ENCODE measurements at regions not wholly inside any gene's neighbourhood (a gene's known extent, or its start where the extent isn't known, plus 50 kb on each side); places are given as distances from the start of the nearest gene placed in this dataset.

DNA sequence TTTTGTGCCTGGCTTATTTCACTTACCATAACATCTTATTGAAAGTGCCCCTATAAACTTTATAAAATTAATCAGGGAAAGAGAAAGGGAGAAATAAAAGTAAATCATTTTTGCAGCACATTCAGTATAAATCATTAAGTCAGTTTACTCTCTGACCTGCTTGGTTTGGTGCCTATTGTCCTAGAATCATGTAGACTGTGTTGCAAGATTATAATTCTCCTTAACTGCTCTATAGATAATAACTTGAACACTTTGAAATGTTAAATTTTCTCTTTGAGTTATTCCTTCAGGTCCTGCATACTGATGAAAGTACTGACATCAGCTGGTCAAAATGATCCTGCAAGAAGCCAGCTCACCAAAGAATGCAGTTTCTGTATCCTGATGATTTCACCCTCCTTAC is 969.6 kb upstream of the GJE1 start:
- H4K20me1 ChIP-seq (ENCODE audit: insufficient read depth, low read length): no peaks in the 10 kb centered on the region
- TF ChIP-seq, protein P1, sequence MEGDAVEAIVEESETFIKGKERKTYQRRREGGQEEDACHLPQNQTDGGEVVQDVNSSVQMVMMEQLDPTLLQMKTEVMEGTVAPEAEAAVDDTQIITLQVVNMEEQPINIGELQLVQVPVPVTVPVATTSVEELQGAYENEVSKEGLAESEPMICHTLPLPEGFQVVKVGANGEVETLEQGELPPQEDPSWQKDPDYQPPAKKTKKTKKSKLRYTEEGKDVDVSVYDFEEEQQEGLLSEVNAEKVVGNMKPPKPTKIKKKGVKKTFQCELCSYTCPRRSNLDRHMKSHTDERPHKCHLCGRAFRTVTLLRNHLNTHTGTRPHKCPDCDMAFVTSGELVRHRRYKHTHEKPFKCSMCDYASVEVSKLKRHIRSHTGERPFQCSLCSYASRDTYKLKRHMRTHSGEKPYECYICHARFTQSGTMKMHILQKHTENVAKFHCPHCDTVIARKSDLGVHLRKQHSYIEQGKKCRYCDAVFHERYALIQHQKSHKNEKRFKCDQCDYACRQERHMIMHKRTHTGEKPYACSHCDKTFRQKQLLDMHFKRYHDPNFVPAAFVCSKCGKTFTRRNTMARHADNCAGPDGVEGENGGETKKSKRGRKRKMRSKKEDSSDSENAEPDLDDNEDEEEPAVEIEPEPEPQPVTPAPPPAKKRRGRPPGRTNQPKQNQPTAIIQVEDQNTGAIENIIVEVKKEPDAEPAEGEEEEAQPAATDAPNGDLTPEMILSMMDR (IDR thresholded peaks at IDR 0.05; ENCODE audit: low read length): no peak
- TF ChIP-seq EZH2 (IDR thresholded peaks at IDR 0.05; ENCODE audit: borderline replicate concordance, low read length): no peak

DNA sequence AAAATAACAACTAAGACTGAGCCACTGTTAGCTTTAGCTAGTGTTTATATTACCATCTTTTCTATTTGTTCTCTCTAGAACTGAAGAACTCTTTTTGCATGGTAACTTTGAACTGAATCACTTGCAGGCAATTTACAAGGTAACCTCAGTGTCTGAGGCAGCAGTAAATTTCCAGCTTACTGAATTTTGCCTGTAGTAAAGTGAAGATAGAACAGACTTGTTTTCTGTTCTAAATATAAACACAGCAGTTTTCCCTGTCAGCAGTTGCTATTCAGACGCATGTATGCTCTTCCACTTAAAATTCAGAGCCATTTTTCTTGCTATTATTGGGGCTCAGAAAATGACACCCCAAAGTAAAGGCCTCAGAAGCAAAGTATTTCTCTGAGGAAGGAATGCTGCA is 974.0 kb upstream of the GJE1 start:
- TF ChIP-seq EZH2 (IDR thresholded peaks at IDR 0.05; ENCODE audit: borderline replicate concordance, low read length): no peak
- H3K4me2 ChIP-seq (ENCODE audit: low read length): no peak overlapping the region
- no peak overlapping the region for H2AFZ ChIP-seq (ENCODE audit: low read length)
- H3K79me2 ChIP-seq (ENCODE audit: insufficient read depth, low read length): no peaks in the 10 kb centered on the region
- no peak overlapping the region for H3K27ac ChIP-seq (ENCODE audit: low read depth, low read length, poor library complexity, severe bottlenecking)
- no peaks in the 10 kb centered on the region for H3F3A ChIP-seq (ENCODE audit: insufficient read depth, low read length)
- H3K9me2 ChIP-seq (ENCODE audit: low read depth, low read length): no peaks in the 10 kb centered on the region
- H3K27me3 ChIP-seq (ENCODE audit: insufficient read depth, low read length): no peaks in the 10 kb centered on the region
- H3K36me3 ChIP-seq (ENCODE audit: insufficient read depth, low read length): no peaks in the 10 kb centered on the region
- no peak overlapping the region for H3K9ac ChIP-seq (ENCODE audit: low read length)
- no peaks in the 10 kb centered on the region for H4K20me1 ChIP-seq (ENCODE audit: insufficient read depth, low read length)
- peaks cover 5% of the 10 kb centered on the region; the same call in 1 of the 2 replicates for H3K9me3 ChIP-seq (ENCODE audit: low read length)
- no peak overlapping the region for H3K4me3 ChIP-seq (ENCODE audit: low read depth, low read length, poor library complexity, severe bottlenecking)
- peaks cover 3% of the 10 kb centered on the region for H3K4me1 ChIP-seq (ENCODE audit: insufficient read depth, low read length, severe bottlenecking)

More for the DNA sequence above, 969.6 kb upstream of the GJE1 start:
- Histone ChIP-seq H3K9ac (ENCODE audit: low read length) (no peak overlapping the region), H3K4me2 (ENCODE audit: low read length) (no peak overlapping the region), H3F3A (ENCODE audit: insufficient read depth, low read length) (no peaks in the 10 kb centered on the region), H3K9me3 (ENCODE audit: low read length) (no peaks in the 10 kb centered on the region), H3K4me3 (ENCODE audit: low read depth, low read length, poor library complexity, severe bottlenecking) (no peak overlapping the region), H3K27me3 (ENCODE audit: insufficient read depth, low read length) (no peaks in the 10 kb centered on the region), H3K79me2 (ENCODE audit: insufficient read depth, low read length) (no peaks in the 10 kb centered on the region), H3K9me2 (ENCODE audit: low read depth, low read length) (no peaks in the 10 kb centered on the region), H2AFZ (ENCODE audit: low read length) (no peak overlapping the region), H3K27ac (ENCODE audit: low read depth, low read length, poor library complexity, severe bottlenecking) (no peak overlapping the region), H3K36me3 (ENCODE audit: insufficient read depth, low read length) (no peaks in the 10 kb centered on the region), H3K4me1 (ENCODE audit: insufficient read depth, low read length, severe bottlenecking) (no peaks in the 10 kb centered on the region)

DNA sequence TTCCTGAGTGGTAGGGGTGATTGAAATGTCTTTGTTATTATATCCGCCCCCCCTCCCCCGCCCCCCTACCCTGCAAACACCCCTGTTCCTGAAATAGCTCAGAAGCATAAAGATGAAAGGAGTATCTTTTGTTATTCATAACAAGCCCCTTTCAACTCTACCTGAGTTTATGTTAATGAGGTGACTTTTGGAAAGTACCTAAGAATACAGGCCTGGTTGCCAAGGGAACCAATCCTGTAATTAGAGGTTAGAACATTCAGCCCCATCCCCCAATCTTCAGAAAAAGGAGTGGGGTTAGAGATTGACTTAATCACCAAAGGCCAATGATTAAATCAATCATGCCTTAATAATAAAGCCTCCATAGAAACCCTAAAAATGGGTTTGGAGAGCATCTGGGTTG is 979.2 kb upstream of the GJE1 start:
- H3K4me1 ChIP-seq (ENCODE audit: insufficient read depth, low read length, severe bottlenecking): peaks cover 13% of the 10 kb centered on the region
- peaks cover 12% of the 10 kb centered on the region; the same call in 1 of the 2 replicates for H3K9me3 ChIP-seq (ENCODE audit: low read length)
- no peak overlapping the region for H3K27ac ChIP-seq (ENCODE audit: low read depth, low read length, poor library complexity, severe bottlenecking)
- no peaks in the 10 kb centered on the region for H3F3A ChIP-seq (ENCODE audit: insufficient read depth, low read length)
- no peaks in the 10 kb centered on the region for H4K20me1 ChIP-seq (ENCODE audit: insufficient read depth, low read length)
- H3K9ac ChIP-seq (ENCODE audit: low read length): no peak overlapping the region
- no peak for TF ChIP-seq EZH2 (IDR thresholded peaks at IDR 0.05; ENCODE audit: borderline replicate concordance, low read length)
- TF ChIP-seq, protein P1 (IDR thresholded peaks at IDR 0.05; ENCODE audit: low read length): no peak
- no peak overlapping the region for H3K4me3 ChIP-seq (ENCODE audit: low read depth, low read length, poor library complexity, severe bottlenecking)
- H3K79me2 ChIP-seq (ENCODE audit: insufficient read depth, low read length): no peaks in the 10 kb centered on the region
- no peaks in the 10 kb centered on the region for H3K27me3 ChIP-seq (ENCODE audit: insufficient read depth, low read length)
- no peaks in the 10 kb centered on the region for H3K9me2 ChIP-seq (ENCODE audit: low read depth, low read length)
- H3K36me3 ChIP-seq (ENCODE audit: insufficient read depth, low read length): no peaks in the 10 kb centered on the region
- no peak overlapping the region for H3K4me2 ChIP-seq (ENCODE audit: low read length)
- H2AFZ ChIP-seq (ENCODE audit: low read length): no peak overlapping the region

DNA sequence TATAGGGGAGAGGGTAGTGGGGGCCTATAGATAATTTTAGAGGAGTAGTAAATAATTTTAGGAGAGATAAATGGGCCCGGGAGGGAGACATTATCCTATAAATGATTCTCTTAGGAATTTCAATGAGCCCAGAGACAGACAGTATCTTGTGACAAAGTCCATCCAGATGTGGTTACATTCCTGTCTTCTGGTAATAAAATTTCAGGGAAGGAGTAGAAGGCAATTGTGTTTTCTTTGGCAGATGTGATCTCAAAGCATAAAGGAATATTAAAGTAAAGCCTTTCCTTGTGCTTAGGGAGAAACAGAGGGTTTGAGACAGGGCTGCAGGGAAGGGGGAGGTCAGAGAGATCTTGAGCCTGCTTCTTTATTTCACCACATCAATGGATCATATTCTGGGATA is 979.8 kb upstream of the GJE1 start:
- Histone ChIP-seq H4K20me1 (ENCODE audit: insufficient read depth, low read length) (no peaks in the 10 kb centered on the region), H3K27me3 (ENCODE audit: insufficient read depth, low read length) (no peaks in the 10 kb centered on the region), H3K4me2 (ENCODE audit: low read length) (no peak overlapping the region), H3K4me3 (ENCODE audit: low read depth, low read length, poor library complexity, severe bottlenecking) (no peak overlapping the region), H3K9ac (ENCODE audit: low read length) (no peak overlapping the region), H2AFZ (ENCODE audit: low read length) (no peak overlapping the region), H3K36me3 (ENCODE audit: insufficient read depth, low read length) (no peaks in the 10 kb centered on the region), H3K4me1 (ENCODE audit: insufficient read depth, low read length, severe bottlenecking) (peaks cover 13% of the 10 kb centered on the region), H3K79me2 (ENCODE audit: insufficient read depth, low read length) (no peaks in the 10 kb centered on the region), H3F3A (ENCODE audit: insufficient read depth, low read length) (no peaks in the 10 kb centered on the region), H3K9me3 (ENCODE audit: low read length) (peaks cover 12% of the 10 kb centered on the region; the same call in 1 of the 2 replicates), H3K9me2 (ENCODE audit: low read depth, low read length) (no peaks in the 10 kb centered on the region), H3K27ac (ENCODE audit: low read depth, low read length, poor library complexity, severe bottlenecking) (peak overlapping the region; percentile 52)
- TF ChIP-seq, protein P1 (IDR thresholded peaks at IDR 0.05; ENCODE audit: low read length): no peak
- TF ChIP-seq EZH2 (IDR thresholded peaks at IDR 0.05; ENCODE audit: borderline replicate concordance, low read length): no peak
